HG03039 (cell line): ENCODE measurements at regions not wholly inside any gene's neighbourhood (a gene's known extent, or its start where the extent isn't known, plus 50 kb on each side); places are given as distances from the start of the nearest gene placed in this dataset.
"Not testable (repeated sequence)": the region's sequence is repeated elsewhere in the genome, so short reads cannot be mapped to it uniquely, and the experiment has no call there.

Experiments used
- ATAC-seq: cut with Tn5 transposase; IDR thresholded peaks from one replicate; pipeline ENCODE4 v1.9.1; 2021; ENCODE audit warnings: mild to moderate bottlenecking, moderate library complexity; ENCODE audit not compliant: unreplicated experiment

DNA sequence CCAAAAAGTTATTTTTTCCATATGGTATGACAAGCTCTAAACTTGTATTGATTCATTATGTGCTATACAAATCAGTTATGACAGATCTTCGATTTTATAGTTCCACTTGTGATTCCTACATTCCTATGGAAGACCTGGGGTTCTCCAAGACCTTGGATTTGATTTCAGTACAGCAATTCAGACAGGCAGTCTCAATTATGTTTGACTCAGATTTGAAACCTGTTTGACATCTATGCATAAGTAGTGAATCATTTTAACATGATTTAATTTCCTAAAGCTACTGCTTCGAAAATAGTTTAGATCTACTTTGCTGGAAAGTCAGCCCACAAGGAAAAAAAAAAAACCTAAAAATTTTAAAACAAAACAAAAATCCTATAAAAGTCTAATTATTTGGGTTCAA, 820.4 kb downstream of the LUZP2 start:
- no peak for ATAC-seq

DNA sequence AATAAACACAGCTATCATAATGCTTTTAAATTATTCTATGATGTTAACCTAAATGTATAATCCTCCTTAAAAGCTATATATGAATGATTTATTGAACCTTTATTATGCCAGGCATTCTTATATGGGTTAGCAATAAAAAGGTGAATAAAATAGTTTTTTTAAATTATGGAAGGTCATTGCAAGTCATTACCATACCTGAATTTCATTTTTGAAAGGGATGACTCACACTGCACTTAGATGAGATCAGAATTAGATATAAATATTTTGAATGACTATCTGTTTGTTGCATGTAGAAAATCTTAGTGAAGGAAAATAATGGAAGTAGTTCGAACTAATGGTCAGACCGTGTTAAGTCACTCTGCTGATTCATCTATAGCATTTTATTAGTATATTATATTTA, 822.3 kb downstream of the LUZP2 start:
- no peak for ATAC-seq

DNA sequence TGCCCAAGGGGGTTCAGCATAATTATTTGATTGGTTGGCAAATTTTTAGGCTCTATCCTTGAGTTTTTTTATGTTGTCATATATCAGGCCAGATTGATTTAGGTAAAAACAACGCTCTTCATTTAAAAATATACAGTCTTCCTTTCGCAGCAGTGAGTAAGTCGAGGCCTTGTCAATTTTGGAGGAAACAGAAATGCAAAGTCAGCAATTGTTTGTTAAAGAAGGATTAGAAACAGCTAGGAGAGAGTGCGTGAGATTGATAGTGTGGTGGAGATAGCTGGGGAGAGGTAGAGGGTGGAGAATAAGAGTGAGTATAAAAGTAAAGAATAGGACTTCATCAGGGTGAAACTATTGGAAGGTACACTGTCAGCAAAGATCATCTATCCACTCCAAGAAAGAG, 830.8 kb downstream of the LUZP2 start:
- no peak for ATAC-seq

DNA sequence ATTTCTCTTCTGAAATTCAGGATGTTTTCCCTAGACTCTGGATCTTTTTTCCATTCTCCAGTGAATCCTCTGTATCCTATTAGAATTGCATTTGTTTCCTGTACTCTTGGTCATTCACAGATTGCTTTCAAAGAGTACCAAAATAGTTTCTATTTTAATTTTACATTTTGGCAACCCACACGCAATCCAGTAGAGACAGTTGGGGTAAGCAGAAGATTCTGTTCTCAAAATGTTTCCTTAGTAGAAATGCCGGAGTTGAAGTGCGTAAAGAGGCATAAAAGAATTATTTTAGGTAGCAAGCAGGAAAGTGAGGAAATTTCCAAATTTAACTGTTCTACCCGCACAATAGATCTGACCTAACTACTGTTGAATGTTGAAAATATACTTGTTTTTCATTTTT, 842.4 kb downstream of the LUZP2 start:
- no peak for ATAC-seq

DNA sequence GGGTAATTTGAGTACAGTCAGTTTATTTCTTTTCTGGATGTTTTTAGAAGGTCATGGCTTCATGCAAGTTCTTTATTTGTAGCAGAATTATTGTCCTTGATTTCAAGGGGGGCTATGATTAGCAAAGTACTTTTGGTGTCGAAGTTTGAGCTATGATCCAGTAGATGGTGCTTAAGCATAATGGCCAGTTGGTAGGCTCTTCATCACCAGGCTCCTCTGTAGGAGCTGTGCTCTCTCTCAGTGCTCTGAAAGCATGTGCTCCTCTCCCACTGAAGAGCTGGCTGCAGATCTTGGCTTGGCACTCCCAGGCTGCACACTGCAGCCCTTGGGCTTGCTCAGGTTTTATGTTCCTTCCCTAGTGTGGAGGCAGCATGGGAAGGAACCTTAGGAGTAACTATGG, 852.7 kb downstream of the LUZP2 start:
- ATAC-seq: no peak

DNA sequence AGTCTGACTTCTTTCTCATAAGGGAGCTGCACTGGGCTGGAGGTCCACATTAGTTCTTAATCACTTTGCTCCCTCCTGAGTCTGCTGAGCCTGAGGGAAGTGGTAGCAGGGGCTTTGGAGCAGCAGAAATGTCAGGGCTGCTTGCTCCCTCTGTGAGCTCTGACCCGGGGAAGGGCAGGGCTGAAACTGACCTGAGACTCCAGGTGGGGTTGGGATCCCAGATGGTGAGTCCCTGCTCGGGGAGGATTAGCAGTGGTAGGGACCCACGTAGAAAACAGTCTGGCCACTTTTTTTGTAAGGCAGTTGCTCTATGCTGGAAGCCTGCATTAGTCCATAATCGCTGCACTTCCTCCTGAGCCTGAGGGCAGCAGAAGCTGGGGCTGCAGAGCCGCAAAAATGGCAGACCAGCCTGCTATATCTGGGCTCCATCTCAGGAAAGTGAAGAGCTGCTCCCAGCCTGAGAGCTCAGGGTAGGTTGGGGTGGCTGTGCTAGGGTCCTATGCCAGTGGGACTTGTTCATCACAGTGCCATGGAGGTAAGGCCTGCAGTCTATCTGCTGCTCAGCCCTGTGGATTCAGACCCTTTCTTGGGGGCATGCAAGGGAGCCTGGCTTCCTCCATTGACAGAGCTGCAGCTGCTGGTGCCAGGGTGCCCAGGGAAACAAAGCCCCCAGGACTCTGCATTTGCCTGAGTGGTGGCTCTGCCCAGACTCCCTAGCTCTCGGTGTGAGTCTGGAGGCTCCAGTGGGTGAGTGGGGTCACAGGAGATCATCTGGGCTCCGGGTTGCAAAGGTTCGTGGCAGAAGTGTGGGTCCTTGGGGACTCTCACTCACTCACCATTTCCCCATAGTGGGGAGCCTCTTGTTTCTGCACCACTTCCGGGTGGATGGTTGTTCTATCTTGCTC, 854.3 kb downstream of the LUZP2 start:
- no peak for ATAC-seq

DNA sequence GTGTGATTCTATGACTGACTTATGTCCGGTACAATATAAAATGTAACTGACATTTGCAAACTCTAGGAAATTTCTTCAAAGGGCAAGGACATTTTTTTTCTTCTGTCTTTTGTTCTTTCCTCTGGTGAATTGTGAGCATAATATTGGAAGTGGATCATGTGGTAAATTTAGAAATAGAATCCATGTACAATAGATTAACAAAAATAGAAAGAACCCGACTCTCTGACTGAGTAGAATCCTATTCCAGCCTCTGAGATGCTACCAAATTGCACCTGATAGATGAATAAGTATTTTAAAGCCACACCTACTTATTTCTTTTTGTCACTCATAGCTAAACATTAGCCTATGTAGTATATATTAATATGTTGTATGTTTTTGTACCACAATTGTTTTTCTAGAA, 860.3 kb downstream of the LUZP2 start:
- ATAC-seq: no peak

DNA sequence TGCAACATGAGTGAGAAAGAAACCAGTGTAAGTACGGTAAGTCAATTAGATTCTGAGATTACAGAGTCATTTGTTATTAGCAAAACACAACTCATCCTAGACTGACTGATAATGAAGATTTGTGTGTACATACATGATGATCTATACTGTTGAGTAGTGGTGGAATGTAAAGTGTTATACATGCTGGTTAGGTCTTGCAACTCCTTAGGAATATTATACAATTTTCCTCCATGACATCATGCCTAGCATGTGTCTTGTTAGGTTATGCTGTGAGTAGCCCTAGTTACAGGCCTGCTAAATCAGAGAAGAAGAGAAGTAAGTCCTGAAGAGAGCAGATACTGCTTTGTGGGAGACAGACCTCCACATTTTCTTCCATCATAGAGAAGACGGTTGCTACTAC, 880.6 kb downstream of the LUZP2 start:
- no peak for ATAC-seq

DNA sequence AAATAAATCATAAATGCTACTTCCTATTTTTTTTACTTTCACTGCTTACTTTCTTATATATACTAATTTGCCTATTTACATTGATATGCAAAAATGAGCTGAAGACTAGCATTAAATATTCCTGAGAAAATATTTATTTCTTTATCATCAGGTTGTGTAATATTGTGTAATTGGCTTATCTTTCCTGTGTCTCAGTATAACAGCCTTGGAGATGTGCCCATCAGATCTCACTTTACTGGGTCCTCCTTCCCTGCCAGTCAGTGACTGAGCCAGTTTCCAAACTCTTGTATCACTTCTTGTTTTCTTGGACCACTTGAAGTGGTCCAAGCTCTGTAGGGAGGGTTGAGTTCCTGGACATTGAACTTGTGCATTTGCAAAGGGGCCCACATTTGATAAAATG, 900.0 kb downstream of the LUZP2 start:
- ATAC-seq: no peak

DNA sequence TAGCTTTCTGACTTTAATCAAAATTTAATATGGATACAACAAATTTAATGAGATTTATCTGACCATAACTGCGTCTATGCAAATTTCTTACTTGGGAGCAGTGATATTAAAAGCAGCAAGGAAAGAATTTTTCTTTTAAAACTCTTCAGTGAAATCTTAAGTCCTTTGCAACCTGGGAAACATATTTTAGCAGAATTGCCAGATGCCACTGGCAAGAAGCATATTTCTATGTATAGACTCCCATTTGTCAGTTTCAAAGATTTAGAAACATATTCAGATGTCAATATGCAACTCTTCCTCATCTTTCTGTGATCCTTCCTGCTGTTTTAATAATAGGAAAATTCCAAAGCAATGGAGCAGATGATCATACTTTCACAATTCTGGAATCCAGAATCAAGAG, 911.3 kb downstream of the LUZP2 start:
- no peak for ATAC-seq

DNA sequence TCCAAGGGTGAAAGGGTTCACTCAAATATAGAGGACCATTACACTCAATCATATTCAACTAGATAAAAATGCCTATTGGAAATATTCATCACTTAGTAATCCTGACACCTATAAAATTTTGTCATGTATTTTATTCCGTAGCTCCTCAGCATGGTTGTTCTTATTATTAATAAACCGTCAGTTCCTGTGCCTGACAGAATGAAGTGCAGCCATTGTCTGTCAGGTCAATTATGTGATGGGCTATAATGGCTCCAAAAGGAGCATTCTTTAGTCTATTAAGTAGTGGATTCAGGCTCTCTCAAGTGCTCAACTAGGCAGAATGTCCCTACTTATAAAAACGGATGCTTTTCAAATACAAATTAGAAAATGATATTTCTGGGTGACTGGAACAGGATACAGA, 916.1 kb upstream of the ANO3 start:
- ATAC-seq: no peak

DNA sequence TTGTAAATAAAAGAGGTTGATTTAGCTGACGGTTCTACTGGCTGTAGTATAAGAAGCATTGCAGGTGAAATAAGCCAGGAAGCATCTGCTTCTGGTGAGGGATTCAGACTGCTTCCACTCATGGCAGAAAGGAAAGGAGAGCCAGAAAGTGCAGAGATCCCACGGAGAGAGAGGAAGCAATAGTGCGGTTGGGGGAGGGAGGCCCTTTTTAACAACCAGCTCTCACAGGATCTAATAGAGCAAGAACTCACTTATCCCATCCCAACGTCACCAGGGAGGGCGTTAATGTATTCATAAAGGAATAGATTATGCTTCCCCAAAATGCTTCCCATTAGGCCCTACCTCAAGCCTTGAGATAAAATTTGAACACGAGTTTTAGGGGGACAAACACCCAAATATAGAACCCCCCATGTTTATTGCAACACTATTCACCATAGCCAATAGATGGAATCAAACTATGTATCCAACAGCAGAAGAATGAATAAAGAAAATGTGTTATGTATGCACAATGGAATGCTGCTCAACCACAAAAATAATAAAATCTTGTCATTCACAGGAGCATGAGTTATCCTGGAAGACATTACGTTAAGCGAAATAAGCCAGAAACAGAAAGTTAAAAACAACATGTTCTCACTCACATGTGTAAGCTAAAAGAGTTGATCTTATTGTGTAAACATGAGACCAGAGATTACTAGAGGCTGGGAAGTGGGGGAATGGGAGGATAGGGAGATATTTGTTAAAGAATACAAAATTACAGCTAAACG, 908.3 kb upstream of the ANO3 start:
- ATAC-seq: no peak

DNA sequence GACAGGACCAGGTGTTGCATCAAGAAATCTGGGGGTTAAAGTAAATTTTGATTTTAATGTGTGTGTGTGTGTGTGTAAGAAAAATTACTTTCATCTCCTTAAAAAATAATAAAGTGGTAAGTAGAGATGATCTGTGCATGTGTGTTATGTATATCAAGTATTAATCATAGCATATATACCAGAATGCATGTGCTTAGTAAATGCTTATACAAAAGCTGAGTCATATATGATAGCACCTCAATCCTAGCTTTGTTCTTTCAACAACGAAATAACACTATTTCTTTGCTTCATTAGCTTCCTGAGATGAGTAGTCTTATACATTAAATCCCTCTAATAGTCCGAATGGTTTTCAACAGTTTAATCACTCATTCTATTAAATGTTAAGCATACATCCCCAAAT, 899.6 kb upstream of the ANO3 start:
- ATAC-seq: no peak

DNA sequence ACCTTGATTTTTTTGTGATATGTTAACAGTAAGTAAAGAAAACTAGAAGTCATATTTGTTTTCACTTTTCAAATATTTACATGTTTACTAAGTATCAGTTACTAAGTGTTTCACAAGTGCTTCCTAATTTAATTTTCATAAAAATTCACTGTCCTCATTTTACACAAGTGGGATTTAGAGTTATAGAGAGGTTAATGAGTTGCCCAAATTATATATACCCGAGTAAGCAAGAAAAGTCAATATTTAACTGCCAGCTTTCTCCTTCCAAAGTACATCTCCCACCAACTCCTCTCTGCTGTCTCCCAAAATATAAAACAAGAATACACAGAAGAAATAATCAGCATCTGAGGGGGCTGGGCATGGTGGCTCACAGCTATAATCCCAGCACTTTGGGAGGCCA, 896.7 kb upstream of the ANO3 start:
- ATAC-seq: no peak

DNA sequence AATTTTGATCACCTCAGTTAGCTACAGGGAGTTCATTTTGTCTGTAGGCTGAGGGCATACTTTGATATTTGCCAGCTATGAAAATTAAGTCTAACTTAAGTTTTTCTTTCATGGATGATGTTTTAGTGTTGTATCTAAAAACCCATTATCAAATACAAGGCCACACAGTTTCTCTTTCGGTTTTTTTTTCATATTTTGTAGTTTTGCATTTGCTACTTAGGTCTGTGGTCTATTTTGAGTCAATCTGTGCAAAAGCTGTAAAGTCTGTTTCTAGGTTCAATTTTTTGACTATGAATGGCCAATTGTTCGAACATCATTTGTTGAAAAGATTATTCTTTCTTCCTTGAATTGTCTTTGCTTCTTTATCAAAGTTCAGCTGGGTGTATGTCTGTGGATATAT, 895.6 kb upstream of the ANO3 start:
- ATAC-seq: no peak

DNA sequence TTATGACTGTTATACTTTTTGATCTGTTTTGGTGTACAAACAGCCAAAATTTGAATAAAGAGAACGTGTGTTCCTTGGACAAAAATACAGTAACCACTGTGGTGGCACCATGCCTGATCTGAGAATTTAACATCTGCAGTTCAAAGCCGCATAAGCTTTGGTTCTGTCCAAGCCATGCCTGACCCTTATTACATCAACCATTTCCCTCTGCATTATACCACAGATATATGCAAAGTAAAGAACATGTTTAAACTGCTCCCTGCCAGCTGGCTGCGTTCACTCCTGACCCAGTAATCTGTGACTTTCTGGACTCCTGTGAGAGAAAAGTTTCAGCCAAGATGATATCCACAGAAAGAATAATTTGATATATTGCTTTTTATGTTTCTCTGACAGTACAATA, 890.5 kb upstream of the ANO3 start:
- ATAC-seq: no peak

DNA sequence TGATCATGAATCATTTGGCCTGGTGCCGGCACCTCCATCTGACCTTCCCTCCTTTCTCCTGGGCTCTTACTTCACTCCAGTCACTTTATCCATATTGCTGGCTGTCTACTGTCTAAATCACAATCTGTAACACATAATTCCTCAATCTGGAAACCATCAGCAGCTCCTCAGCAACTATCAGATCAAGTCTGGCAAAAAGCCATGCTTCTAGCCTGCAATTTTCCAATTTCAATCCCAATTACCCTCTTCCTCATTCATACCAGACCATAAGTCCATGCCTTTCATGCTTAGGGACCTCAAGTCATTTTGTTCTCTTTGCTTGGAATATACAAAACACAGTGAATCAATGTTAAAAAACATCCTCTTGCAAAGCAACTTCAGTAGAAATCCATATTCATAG, 882.8 kb upstream of the ANO3 start:
- ATAC-seq: no peak

DNA sequence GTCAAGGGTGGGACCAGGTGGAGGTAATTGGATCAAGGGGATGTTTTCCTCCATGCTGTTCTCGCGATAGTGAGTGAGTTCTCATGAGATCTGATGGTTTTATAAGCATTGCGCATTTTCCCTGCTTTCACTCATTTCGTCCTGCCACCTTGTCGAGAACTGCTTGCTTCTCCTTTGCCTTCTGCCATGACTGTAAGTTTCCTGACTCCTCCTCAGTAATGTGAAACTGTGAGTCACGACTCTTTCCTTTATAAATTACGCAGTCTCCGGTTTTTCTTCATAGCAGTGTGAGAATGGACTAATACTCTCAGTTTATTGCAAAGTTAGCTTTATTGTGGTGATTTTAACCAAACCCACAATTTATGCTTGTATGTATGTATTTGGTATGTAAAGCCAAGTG, 878.5 kb upstream of the ANO3 start:
- ATAC-seq: no peak

DNA sequence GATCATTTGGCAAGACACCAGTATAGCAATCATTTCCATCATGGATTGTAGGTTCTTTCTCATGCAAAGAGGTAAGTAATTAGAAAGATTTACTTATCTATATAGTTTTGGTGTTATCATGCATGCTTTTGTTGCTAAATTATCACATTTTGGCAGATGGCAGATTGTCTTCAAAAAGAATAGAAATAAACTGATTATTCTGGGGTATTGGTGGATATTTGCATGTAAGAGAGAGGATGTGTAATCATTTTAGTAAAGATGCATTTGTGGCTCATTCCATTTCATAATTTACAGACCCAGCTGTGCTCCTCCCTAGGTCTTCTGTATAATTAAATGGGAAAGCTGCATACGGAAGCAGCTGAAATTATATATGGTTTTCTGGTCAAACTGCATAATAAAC, 875.7 kb upstream of the ANO3 start:
- ATAC-seq: no peak

DNA sequence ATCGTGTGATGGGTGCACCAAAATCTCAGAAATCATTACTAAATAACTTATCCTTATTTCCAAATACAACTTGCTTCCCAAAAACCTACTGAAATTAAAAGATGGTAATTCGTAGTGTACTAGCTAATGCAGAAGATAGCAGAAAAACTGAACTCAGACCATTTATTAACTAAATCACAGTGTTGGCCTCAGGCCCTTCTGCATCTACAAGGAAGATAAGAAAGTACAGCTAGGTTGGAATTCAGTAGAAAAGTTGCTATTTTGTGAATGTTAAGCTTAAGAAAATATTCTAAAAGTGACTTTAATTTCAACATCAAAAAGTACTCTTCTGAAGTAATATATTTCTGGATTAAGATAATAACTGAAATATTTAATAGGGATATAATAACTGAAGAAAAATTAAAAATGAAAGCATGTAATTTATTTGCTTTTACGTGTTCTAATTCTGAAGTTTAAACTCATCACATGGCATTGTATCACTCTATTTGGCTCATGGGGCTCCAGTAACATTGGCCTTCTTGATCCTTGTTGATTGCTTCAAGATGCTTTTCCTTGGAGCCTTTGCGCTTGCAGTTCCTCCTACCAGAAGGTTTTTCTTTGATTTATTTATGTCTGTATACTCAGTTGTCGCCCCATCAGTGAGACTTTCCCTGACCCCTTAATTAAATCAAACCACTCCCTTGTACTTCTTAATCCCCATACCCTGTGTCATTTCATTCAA, 847.9 kb upstream of the ANO3 start:
- ATAC-seq: no peak

DNA sequence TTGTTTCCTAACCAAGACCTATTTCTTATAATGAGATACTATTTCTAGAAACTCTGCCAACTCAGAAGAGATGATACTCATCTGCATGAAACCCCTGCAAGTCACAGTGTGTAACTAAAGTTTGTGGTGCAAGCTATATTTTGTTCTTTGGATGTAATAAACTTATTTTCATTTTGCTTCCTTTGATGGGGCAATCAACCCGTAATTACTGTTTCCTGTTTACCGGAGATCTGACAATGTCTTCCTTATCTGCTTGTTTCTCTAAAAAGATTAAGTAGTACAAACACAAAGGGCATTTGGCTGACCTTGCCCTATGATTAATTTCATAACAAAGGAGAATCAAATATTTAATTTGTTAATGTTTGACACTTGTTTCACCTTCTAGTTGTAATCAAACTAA, 846.6 kb upstream of the ANO3 start:
- ATAC-seq: no peak

DNA sequence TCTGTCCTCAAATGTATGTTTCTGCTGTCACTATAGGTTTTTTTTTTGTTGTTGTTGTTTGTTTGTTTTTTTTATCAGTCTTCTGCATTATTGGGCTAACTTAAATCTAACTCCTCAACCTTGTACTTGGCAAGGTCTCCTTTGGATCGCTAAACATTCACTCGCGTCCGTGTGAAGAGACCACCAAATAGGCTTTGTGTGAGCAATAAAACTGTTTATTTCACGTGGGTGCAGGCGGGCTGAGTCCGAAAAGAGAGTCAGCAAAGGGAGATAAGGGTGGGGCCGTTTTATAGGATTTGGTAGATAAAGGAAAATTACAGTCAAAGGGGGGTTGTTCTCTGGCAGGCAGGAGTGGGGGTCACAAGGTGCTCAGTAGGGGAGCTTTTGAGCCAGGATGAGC, 845.6 kb upstream of the ANO3 start:
- not testable (repeated sequence) for ATAC-seq
